ENCODE measurements at regions not wholly inside any gene's neighbourhood (a gene's known extent, or its start where the extent isn't known, plus 50 kb on each side); places are given as distances from the start of the nearest gene placed in this dataset.
"Not testable (repeated sequence)": the region's sequence is repeated elsewhere in the genome, so short reads cannot be mapped to it uniquely, and the experiment has no call there.

GRCh38 chr3:177694951-177695350 is 497.7 kb upstream of the TBL1XR1 start:
- Histone ChIP-seq H3K27ac (no peak overlapping the region), H3K4me1 (peaks cover 4% of the 10 kb centered on the region), H3K9me3 (no peaks in the 10 kb centered on the region), H3K27me3 (no peaks in the 10 kb centered on the region), H3K4me3 (no peak overlapping the region), H3K36me3 (no peaks in the 10 kb centered on the region)
- TF ChIP-seq CTCF (IDR thresholded peaks at IDR 0.05) (no peak), POLR2AphosphoS5 (IDR thresholded peaks at IDR 0.05) (no peak), EP300 (IDR thresholded peaks at IDR 0.05) (no peak), POLR2A (IDR thresholded peaks at IDR 0.05) (no peak)
- DNase-seq (ENCODE audit: low spot score in 2 of 2), result no peak
- WGBS, result 68% methylated on average over 1 of the region's 1 CpG

- 89% methylated on average over 6 of the region's 7 CpGs for WGBS
- Histone ChIP-seq H3K27ac (no peak overlapping the region), H3K36me3 (no peaks in the 10 kb centered on the region), H3K4me3 (no peak overlapping the region), H3K27me3 (no peaks in the 10 kb centered on the region), H3K4me1 (peaks cover 4% of the 10 kb centered on the region), H3K9me3 (no peaks in the 10 kb centered on the region)
- TF ChIP-seq POLR2A (IDR thresholded peaks at IDR 0.05) (no peak), POLR2AphosphoS5 (IDR thresholded peaks at IDR 0.05) (no peak), EP300 (IDR thresholded peaks at IDR 0.05) (no peak), CTCF (IDR thresholded peaks at IDR 0.05) (no peak)
- no peak for DNase-seq (ENCODE audit: low spot score in 2 of 2)
Measured at GRCh38 chr3:177700117-177700516, 502.8 kb upstream of the TBL1XR1 start.

GRCh38 chr3:177703788-177704187 is 506.5 kb upstream of the TBL1XR1 start:
- Histone ChIP-seq H3K9me3 (no peaks in the 10 kb centered on the region), H3K4me1 (peaks cover 14% of the 10 kb centered on the region), H3K4me3 (no peak overlapping the region), H3K27me3 (no peaks in the 10 kb centered on the region), H3K36me3 (no peaks in the 10 kb centered on the region), H3K27ac (no peak overlapping the region)
- TF ChIP-seq CTCF (IDR thresholded peaks at IDR 0.05), result no peak
- TF ChIP-seq EP300 (IDR thresholded peaks at IDR 0.05), result no peak
- TF ChIP-seq POLR2A (IDR thresholded peaks at IDR 0.05), result no peak
- no peak for TF ChIP-seq POLR2AphosphoS5 (IDR thresholded peaks at IDR 0.05)
- WGBS, result 88% methylated on average over 3 of the region's 3 CpGs
- no peak for DNase-seq (ENCODE audit: low spot score in 2 of 2)

- Histone ChIP-seq H3K27ac (no peak overlapping the region), H3K9me3 (no peaks in the 10 kb centered on the region), H3K4me3 (no peak overlapping the region), H3K36me3 (no peaks in the 10 kb centered on the region), H3K4me1 (peaks cover 17% of the 10 kb centered on the region), H3K27me3 (no peaks in the 10 kb centered on the region)
- DNase-seq (ENCODE audit: low spot score in 2 of 2), result no peak
- WGBS, result 57% methylated on average over 4 of the region's 4 CpGs
- TF ChIP-seq CTCF (IDR thresholded peaks at IDR 0.05) (no peak), POLR2A (IDR thresholded peaks at IDR 0.05) (no peak), EP300 (IDR thresholded peaks at IDR 0.05) (no peak), POLR2AphosphoS5 (IDR thresholded peaks at IDR 0.05) (no peak)
Measured at GRCh38 chr3:177705976-177706823, 508.9 kb upstream of the TBL1XR1 start.

GRCh38 chr3:177709470-177709869 is 512.2 kb upstream of the TBL1XR1 start:
- not testable (repeated sequence) for H3K27ac ChIP-seq; H3K4me3 ChIP-seq; H3K27me3 ChIP-seq; DNase-seq (ENCODE audit: low spot score in 2 of 2); H3K36me3 ChIP-seq; H3K9me3 ChIP-seq
- peaks cover 21% of the 10 kb centered on the region for H3K4me1 ChIP-seq
- 93% methylated on average over 7 of the region's 7 CpGs for WGBS
